OCI-LY1 (cell line): ENCODE measurements at regions not wholly inside any gene's neighbourhood (a gene's known extent, or its start where the extent isn't known, plus 50 kb on each side); places are given as distances from the start of the nearest gene placed in this dataset.
"Not testable (repeated sequence)": the region's sequence is repeated elsewhere in the genome, so short reads cannot be mapped to it uniquely, and the experiment has no call there.

Source experiments
- H2AFZ ChIP-seq: fragments of 200-600 bp; sonication (generic), shearing (Covaris generic); 2 replicates; pipeline ENCODE4 v1.6.0; 2014; ENCODE audit warnings: antibody characterized with exemption, mild to moderate bottlenecking, low read length
- H3F3A ChIP-seq: fragments of 200-600 bp; sonication (generic), shearing (Covaris generic); 2 replicates; pipeline ENCODE4 v1.6.0; 2014; ENCODE audit warnings: mild to moderate bottlenecking, antibody characterized with exemption, low read length, moderate library complexity; ENCODE audit not compliant: insufficient read depth
- H3K27ac ChIP-seq: fragments of 200-600 bp; sonication (generic); 2 replicates; pipeline ENCODE4 v1.5.1; 2014; ENCODE audit warnings: low read length, mixed run types, mild to moderate bottlenecking, low read depth; ENCODE audit not compliant: poor library complexity, severe bottlenecking
- H3K27me3 ChIP-seq: fragments of 200-600 bp; sonication (generic); 2 replicates; pipeline ENCODE4 v1.6.0; 2014; ENCODE audit warnings: antibody characterized with exemption, mild to moderate bottlenecking, low read length, moderate library complexity; ENCODE audit not compliant: insufficient read depth
- H3K36me3 ChIP-seq: fragments of 200-600 bp; sonication (generic); 2 replicates; pipeline ENCODE4 v1.6.1; 2014; ENCODE audit warnings: mild to moderate bottlenecking, antibody characterized with exemption, low read length, moderate library complexity, mixed read lengths; ENCODE audit not compliant: insufficient read depth
- H3K4me1 ChIP-seq: fragments of 200-600 bp; sonication (generic); 2 replicates; pipeline ENCODE4 v1.5.1; 2014; ENCODE audit warnings: mild to moderate bottlenecking, low read length, moderate library complexity; ENCODE audit not compliant: insufficient read depth, severe bottlenecking
- H3K4me2 ChIP-seq: fragments of 200-600 bp; sonication (generic), shearing (Covaris generic); 2 replicates; pipeline ENCODE4 v1.6.1; 2014; ENCODE audit warnings: low read length
- H3K4me3 ChIP-seq: fragments of 200-600 bp; sonication (generic); 2 replicates; pipeline ENCODE4 v1.5.1; 2014; ENCODE audit warnings: low read length, low read depth, mild to moderate bottlenecking, mixed read lengths; ENCODE audit not compliant: poor library complexity, severe bottlenecking
- H3K79me2 ChIP-seq: fragments of 200-600 bp; shearing (Covaris generic); 2 replicates; pipeline ENCODE4 v1.6.1; 2016; ENCODE audit warnings: mixed run types, low read length, mixed read lengths; ENCODE audit not compliant: insufficient read depth
- H3K9ac ChIP-seq: fragments of 200-600 bp; sonication (generic), shearing (Covaris generic); 2 replicates; pipeline ENCODE4 v1.6.1; 2014; ENCODE audit warnings: mild to moderate bottlenecking, low read length, mixed read lengths
- H3K9me2 ChIP-seq: fragments of 200-600 bp; sonication (generic), shearing (Covaris generic); 2 replicates; pipeline ENCODE4 v1.6.1; 2014; ENCODE audit warnings: low read depth, mild to moderate bottlenecking, low read length, mixed read lengths
- H3K9me3 ChIP-seq: fragments of 200-600 bp; shearing (Covaris generic); 2 replicates; pipeline ENCODE4 v1.6.1; 2014; ENCODE audit warnings: low read length, mixed read lengths
- H4K20me1 ChIP-seq: fragments of 200-600 bp; sonication (generic), shearing (Covaris generic); 2 replicates; pipeline ENCODE4 v1.6.0; 2016; ENCODE audit warnings: mild to moderate bottlenecking, low read length; ENCODE audit not compliant: insufficient read depth
- EZH2 ChIP-seq: fragments of 200-600 bp; sonication (generic), shearing (Covaris generic); IDR thresholded peaks from 2 replicates; pipeline ENCODE4 v1.8.0; 2017; ENCODE audit warnings: borderline replicate concordance, mixed run types, mild to moderate bottlenecking, antibody characterized with exemption, low read length, moderate library complexity, mixed read lengths
- TF ChIP-seq, protein P1 (sequence below): fragments of 200-600 bp; sonication (generic), shearing (Covaris generic); IDR thresholded peaks from 2 replicates; pipeline ENCODE4 v1.5.1; 2017; ENCODE audit warnings: mild to moderate bottlenecking, antibody characterized with exemption, low read length, moderate library complexity, mixed read lengths

GRCh38 chr7:67912437-67912836 lies 915.8 kb downstream of the TYW1 start:
- H2AFZ ChIP-seq: no peak overlapping the region
- H3F3A ChIP-seq: no peaks in the 10 kb centered on the region
- H3K27ac ChIP-seq: no peak overlapping the region
- H3K4me1 ChIP-seq: no peaks in the 10 kb centered on the region
- no peak overlapping the region for H3K4me3 ChIP-seq
- H3K27me3 ChIP-seq: no peaks in the 10 kb centered on the region
- H4K20me1 ChIP-seq: no peaks in the 10 kb centered on the region
- H3K9me3 ChIP-seq: no peaks in the 10 kb centered on the region
- no peaks in the 10 kb centered on the region for H3K9me2 ChIP-seq
- no peaks in the 10 kb centered on the region for H3K36me3 ChIP-seq
- no peaks in the 10 kb centered on the region for H3K79me2 ChIP-seq
- no peak overlapping the region for H3K9ac ChIP-seq
- H3K4me2 ChIP-seq: no peak overlapping the region
- TF ChIP-seq, protein P1, sequence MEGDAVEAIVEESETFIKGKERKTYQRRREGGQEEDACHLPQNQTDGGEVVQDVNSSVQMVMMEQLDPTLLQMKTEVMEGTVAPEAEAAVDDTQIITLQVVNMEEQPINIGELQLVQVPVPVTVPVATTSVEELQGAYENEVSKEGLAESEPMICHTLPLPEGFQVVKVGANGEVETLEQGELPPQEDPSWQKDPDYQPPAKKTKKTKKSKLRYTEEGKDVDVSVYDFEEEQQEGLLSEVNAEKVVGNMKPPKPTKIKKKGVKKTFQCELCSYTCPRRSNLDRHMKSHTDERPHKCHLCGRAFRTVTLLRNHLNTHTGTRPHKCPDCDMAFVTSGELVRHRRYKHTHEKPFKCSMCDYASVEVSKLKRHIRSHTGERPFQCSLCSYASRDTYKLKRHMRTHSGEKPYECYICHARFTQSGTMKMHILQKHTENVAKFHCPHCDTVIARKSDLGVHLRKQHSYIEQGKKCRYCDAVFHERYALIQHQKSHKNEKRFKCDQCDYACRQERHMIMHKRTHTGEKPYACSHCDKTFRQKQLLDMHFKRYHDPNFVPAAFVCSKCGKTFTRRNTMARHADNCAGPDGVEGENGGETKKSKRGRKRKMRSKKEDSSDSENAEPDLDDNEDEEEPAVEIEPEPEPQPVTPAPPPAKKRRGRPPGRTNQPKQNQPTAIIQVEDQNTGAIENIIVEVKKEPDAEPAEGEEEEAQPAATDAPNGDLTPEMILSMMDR: no peak
- TF ChIP-seq EZH2: no peak

DNA sequence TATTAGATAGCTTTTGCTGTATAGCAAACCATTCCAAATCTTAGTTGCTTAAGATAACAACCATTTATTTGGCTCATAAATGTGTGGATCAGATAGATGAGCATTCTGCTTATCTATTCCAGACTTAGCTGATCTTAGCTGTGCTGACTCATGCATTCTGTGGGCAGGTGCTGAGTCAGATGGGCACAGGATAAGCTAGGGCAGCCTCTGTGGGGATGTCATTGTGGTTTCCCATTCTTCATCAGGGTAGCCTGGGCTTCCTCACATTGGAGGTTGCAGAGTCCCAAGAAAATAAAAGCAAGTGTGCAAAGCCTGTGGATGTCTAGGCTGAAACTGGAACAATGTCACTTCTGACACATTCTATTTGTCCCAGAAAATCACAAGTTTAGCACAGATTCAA lies 917.0 kb downstream of the TYW1 start:
- H3K79me2 ChIP-seq: no peaks in the 10 kb centered on the region
- H3K9ac ChIP-seq: no peak overlapping the region
- H3K4me1 ChIP-seq: no peaks in the 10 kb centered on the region
- no peaks in the 10 kb centered on the region for H3K27me3 ChIP-seq
- no peaks in the 10 kb centered on the region for H3F3A ChIP-seq
- H3K4me3 ChIP-seq: no peak overlapping the region
- H3K27ac ChIP-seq: no peak overlapping the region
- no peaks in the 10 kb centered on the region for H3K36me3 ChIP-seq
- H3K9me3 ChIP-seq: peaks cover 3% of the 10 kb centered on the region; the same call in 1 of the 2 replicates
- no peak overlapping the region for H2AFZ ChIP-seq
- no peak overlapping the region for H3K4me2 ChIP-seq
- H4K20me1 ChIP-seq: no peaks in the 10 kb centered on the region
- TF ChIP-seq, protein P1: no peak
- TF ChIP-seq EZH2: no peak
- H3K9me2 ChIP-seq: no peaks in the 10 kb centered on the region

- H3K27me3 ChIP-seq, H2AFZ ChIP-seq, H4K20me1 ChIP-seq, H3K9ac ChIP-seq, H3K9me2 ChIP-seq, H3F3A ChIP-seq, H3K4me2 ChIP-seq, H3K4me1 ChIP-seq, H3K4me3 ChIP-seq, H3K27ac ChIP-seq, H3K79me2 ChIP-seq, H3K36me3 ChIP-seq: not testable (repeated sequence)
- H3K9me3 ChIP-seq: peaks cover 10% of the 10 kb centered on the region
These were observed 919.5 kb downstream of the TYW1 start for GRCh38 chr7:67916111-67916510.

DNA sequence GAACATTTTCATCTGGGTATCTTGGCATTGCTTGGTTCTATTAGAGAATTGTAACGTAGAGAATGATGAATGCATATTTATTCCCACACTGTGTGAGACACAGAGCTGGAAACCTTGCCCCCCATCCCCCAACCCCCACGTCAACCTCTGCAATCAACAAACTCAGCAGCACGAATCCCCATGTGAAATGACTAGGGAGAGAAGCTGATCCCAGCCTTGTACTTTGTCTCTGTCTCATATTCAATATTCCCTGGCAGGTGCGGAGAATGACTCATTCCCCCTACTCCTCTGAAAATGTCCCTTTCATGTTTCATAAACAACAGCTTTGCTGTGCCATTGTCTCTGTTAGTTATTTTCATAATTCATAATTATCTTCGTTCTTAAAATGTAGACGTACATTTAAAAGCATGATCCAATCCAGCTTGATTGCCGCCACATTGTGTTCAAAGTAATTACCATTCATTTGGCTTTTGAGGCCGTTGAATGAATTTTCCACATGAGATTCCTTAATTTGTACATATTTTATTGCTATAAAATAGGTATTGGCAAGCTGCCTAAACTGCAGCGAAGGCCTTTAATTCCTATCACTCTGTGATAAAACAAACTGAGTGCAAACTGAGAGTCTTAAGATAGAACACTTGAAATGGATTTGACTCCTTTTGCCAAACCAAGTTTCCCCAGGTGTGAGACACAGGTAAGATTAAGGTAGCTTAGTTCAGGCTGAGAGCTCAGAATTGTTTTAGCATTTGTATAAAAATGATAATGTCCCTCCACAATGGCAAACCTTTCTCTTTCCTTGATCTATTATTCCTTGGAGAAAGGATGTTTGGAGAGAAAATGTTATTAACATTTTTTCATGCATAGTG lies 920.2 kb downstream of the TYW1 start:
- TF ChIP-seq, protein P1: no peak
- no peak for TF ChIP-seq EZH2
- H3K9me2 ChIP-seq: no peaks in the 10 kb centered on the region

More for the DNA sequence above, 920.2 kb downstream of the TYW1 start:
- Histone ChIP-seq H4K20me1 (no peaks in the 10 kb centered on the region), H3K36me3 (no peaks in the 10 kb centered on the region), H3K27ac (no peak overlapping the region), H3K4me1 (no peaks in the 10 kb centered on the region), H3K4me3 (no peak overlapping the region), H3K9ac (no peak overlapping the region), H3K79me2 (no peaks in the 10 kb centered on the region), H3K4me2 (no peak overlapping the region), H3K27me3 (no peaks in the 10 kb centered on the region), H3F3A (no peaks in the 10 kb centered on the region), H2AFZ (no peak overlapping the region), H3K9me3 (peaks cover 10% of the 10 kb centered on the region)
